IMR-90 (cell line): ENCODE measurements at regions not wholly inside any gene's neighbourhood (a gene's known extent, or its start where the extent isn't known, plus 50 kb on each side); places are given as distances from the start of the nearest gene placed in this dataset.

Experiments used
- ATAC-seq: fragments of 200-7000 bp; cut with Tn5 transposase; 2 replicates; pipeline ENCODE4 v1.9.1; 2020; ENCODE audit warnings: low read depth, mild to moderate bottlenecking, moderate library complexity
- BruUV-seq: library from RNA; stranded (reverse); fragments of 400-500 nt; replicated peaks from 2 replicates; lab custom pipeline; 2021; lab: Mats Ljungman, UMichigan
- CTCF ChIA-PET: fragments of 300-600 bp; formaldehyde crosslinking; extraction: SDS; loops from one replicate; lab custom pipeline; 2021; ENCODE audit warnings: antibody characterized with exemption; lab: Yijun Ruan, JAX
- POLR2A ChIA-PET: fragments of 300-600 bp; sonication (Branson Sonifier 250); formaldehyde crosslinking; loops from one replicate; lab custom pipeline; 2022; ENCODE audit warnings: antibody characterized with exemption; ENCODE audit not compliant: unreplicated experiment; lab: Charles Lee
- DNase-seq: peaks from one replicate; pipeline ENCODE4 v3.0.0; 2013
- H2AFZ ChIP-seq: replicated peaks from 2 replicates; pipeline ENCODE3; 2013; ENCODE audit warnings: low read length, mild to moderate bottlenecking; ENCODE audit not compliant: poor library complexity
- H2AK5ac ChIP-seq: 2 replicates; pipeline ENCODE4 v1.6.1; 2013; ENCODE audit warnings: low read depth, low read length, inconsistent platforms
- H2AK9ac ChIP-seq: replicated peaks from 2 replicates; pipeline ENCODE3; 2013; ENCODE audit warnings: mild to moderate bottlenecking, low read depth, low read length, moderate library complexity; ENCODE audit not compliant: poor library complexity
- H2BK120ac ChIP-seq: 2 replicates; pipeline ENCODE4 v1.6.1; 2013; ENCODE audit warnings: low read depth, low read length, inconsistent platforms
- H2BK15ac ChIP-seq: 3 replicates; pipeline ENCODE4 v1.6.1; 2013; ENCODE audit warnings: low read depth, low read length, inconsistent platforms
- H2BK20ac ChIP-seq: 2 replicates; pipeline ENCODE4 v1.6.1; 2013; ENCODE audit warnings: low read depth, mild to moderate bottlenecking, inconsistent platforms, low read length, moderate library complexity
- H2BK5ac ChIP-seq: 2 replicates; pipeline ENCODE4 v1.6.1; 2013; ENCODE audit warnings: mild to moderate bottlenecking, low read depth, low read length, inconsistent platforms; ENCODE audit not compliant: poor library complexity, severe bottlenecking
- H3K14ac ChIP-seq: replicated peaks from 2 replicates; pipeline ENCODE4 v1.6.1; 2013; ENCODE audit warnings: low read depth, low read length, inconsistent platforms
- H3K18ac ChIP-seq: 2 replicates; pipeline ENCODE4 v1.6.1; 2013; ENCODE audit warnings: low read depth, low read length, control low read depth
- H3K23ac ChIP-seq: 2 replicates; pipeline ENCODE4 v1.6.1; 2013; ENCODE audit warnings: low read depth, low read length, inconsistent platforms
- H3K27ac ChIP-seq: 2 replicates; pipeline ENCODE4 v1.5.1; 2013; ENCODE audit warnings: mild to moderate bottlenecking, control low read depth, low read length; ENCODE audit not compliant: insufficient read depth
- H3K27me3 ChIP-seq: 2 replicates; pipeline ENCODE4 v1.6.1; 2013; ENCODE audit warnings: low read length; ENCODE audit not compliant: control insufficient read depth, insufficient read depth
- H3K36me3 ChIP-seq: 2 replicates; pipeline ENCODE4 v1.6.1; 2013; ENCODE audit warnings: low read length, mixed read lengths; ENCODE audit not compliant: control insufficient read depth, insufficient read depth
- H3K4ac ChIP-seq: 2 replicates; pipeline ENCODE4 v1.6.1; 2013; ENCODE audit warnings: low read depth, low read length, inconsistent platforms
- H3K4me1 ChIP-seq: 2 replicates; pipeline ENCODE4 v1.6.1; 2013; ENCODE audit warnings: low read length, mixed read lengths; ENCODE audit not compliant: control insufficient read depth, insufficient read depth
- H3K4me2 ChIP-seq: 2 replicates; pipeline ENCODE4 v1.6.1; 2013; ENCODE audit warnings: low read depth, mild to moderate bottlenecking, control low read depth, low read length, moderate library complexity
- H3K4me3 ChIP-seq: 2 replicates; pipeline ENCODE4 v1.5.1; 2013; ENCODE audit warnings: low read depth, mild to moderate bottlenecking, control low read depth, low read length, moderate library complexity; ENCODE audit not compliant: insufficient read depth
- H3K56ac ChIP-seq: 2 replicates; pipeline ENCODE4 v1.6.1; 2013; ENCODE audit warnings: low read length, inconsistent platforms; ENCODE audit not compliant: insufficient read depth; ENCODE audit errors: extremely low read depth
- H3K79me1 ChIP-seq, 2 experiments: 2 replicates each; pipeline ENCODE4 v1.6.1; 2013; ENCODE audit warnings: low read length in 2 of 2, inconsistent platforms in 1 of 2, low read depth in 1 of 2
- H3K9ac ChIP-seq: 2 replicates; pipeline ENCODE4 v1.6.1; 2013; ENCODE audit warnings: low read depth, low read length, control low read depth
- H3K9me1 ChIP-seq: 2 replicates; pipeline ENCODE4 v1.6.1; 2013; ENCODE audit warnings: low read length, inconsistent platforms; ENCODE audit not compliant: insufficient read depth
- H3K9me3 ChIP-seq: 2 replicates; pipeline ENCODE4 v1.6.1; 2013; ENCODE audit warnings: low read length; ENCODE audit not compliant: control insufficient read depth, insufficient read depth
- H4K20me1 ChIP-seq: 2 replicates; pipeline ENCODE4 v1.6.1; 2013; ENCODE audit warnings: low read length, inconsistent platforms; ENCODE audit not compliant: insufficient read depth
- H4K5ac ChIP-seq: 2 replicates; pipeline ENCODE4 v1.6.1; 2013; ENCODE audit warnings: mild to moderate bottlenecking, low read depth, low read length, control low read depth
- H4K8ac ChIP-seq, 2 experiments: 2 replicates each; pipeline ENCODE4 v1.6.1; 2013; ENCODE audit warnings: low read depth in 2 of 2, low read length in 2 of 2, control low read depth in 1 of 2, inconsistent platforms in 1 of 2
- H4K91ac ChIP-seq: 2 replicates; pipeline ENCODE4 v1.6.1; 2013; ENCODE audit warnings: low read depth, low read length, inconsistent platforms; ENCODE audit not compliant: insufficient read depth
- MAZ ChIP-seq: IDR thresholded peaks from 2 replicates; pipeline ENCODE4 v1.6.1; 2012; ENCODE audit warnings: low read depth, mild to moderate bottlenecking, low read length, improper control_type of control experiment, moderate library complexity, borderline replicate concordance
- RFX5 ChIP-seq: IDR thresholded peaks from 2 replicates; pipeline ENCODE4 v1.8.0; 2012; ENCODE audit warnings: low read depth, mild to moderate bottlenecking, low read length, moderate library complexity
- SMC3 ChIP-seq: fragments of 150-350 bp; IDR thresholded peaks from 2 replicates; pipeline ENCODE4 v1.6.1; 2016; ENCODE audit warnings: low read depth, mild to moderate bottlenecking, antibody characterized with exemption, low read length, moderate library complexity
- WGBS, 2 experiments: methylation state at CpG; one replicate each; pipeline versions ENCODE4 v1.1.5 to v1.1.7; 2013; ENCODE audit warnings: missing lambda C conversion rate in 2 of 2; ENCODE audit not compliant: insufficient read length in 1 of 2; ENCODE audit errors: extremely low coverage in 2 of 2; 5-methylcytosine and 5-hydroxymethylcytosine counted together
- dilution Hi-C: fragments of 300-500 bp; cut with HindIII; formaldehyde crosslinking; loops from one replicate; pipeline ENCODE4 v1.14.3; 2018; ENCODE audit warnings: low sequenced_read_pairs; ENCODE audit not compliant: unreplicated experiment
- in situ Hi-C: fragments of 300-500 bp; cut with MboI; formaldehyde crosslinking; loops from 3 replicates; pipeline ENCODE4 v1.14.3; 2019; ENCODE audit warnings: low sequenced_read_pairs, inconsistent platforms, mixed read lengths
- intact Hi-C: fragments of 100-400 bp; cut with micrococcal nuclease; formaldehyde crosslinking; loops from 2 replicates; pipeline ENCODE4 v1.10.0; 2022
- TF ChIP-seq, protein P1 (sequence below): fragments of 150-350 bp; IDR thresholded peaks from 2 replicates; pipeline ENCODE4 v1.6.1; 2016; ENCODE audit warnings: low read depth, mild to moderate bottlenecking, low read length, moderate library complexity, borderline replicate concordance
- TF ChIP-seq, protein P2 (sequence below): fragments of 150-350 bp; IDR thresholded peaks from 2 replicates; pipeline ENCODE4 v1.6.1; 2017; ENCODE audit warnings: mild to moderate bottlenecking, antibody characterized with exemption, low read length, low read depth

DNA sequence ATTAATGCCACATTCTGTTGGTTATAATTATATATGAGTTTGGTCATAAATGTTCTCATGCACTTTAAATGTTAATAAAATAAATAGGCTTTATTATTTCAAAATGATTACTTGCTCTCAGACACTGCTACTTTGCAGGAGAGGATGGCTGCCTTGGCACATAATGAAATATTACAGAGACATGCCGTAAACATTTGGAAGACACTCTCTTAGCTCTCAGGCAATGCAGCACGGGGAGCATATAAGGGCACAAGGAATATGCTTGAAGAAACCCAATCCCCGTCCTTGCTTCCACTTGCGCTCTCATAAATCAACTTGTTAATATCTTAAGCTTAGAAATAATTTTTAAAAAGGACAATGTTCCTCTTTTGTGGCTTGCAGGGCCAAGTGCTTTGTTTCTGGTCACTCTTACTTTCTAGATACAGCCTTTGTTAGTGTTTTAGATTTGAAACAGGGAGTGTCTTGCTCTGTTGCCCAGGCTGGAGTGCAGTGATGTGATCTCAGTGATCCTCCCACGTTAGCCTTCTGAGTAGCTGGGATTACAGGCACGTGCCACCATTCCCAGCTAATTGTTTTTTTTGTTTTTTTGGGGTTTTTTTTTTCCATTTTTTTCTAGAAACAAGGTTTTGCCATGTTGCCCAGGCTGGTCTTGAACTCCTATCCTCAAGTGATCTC lies 445.0 kb downstream of the SPRY1 start:
- H4K8ac ChIP-seq: peak overlapping the region in 1 of 2 experiments; percentile 30; a peak in 1 of 4 replicates
- CTCF ChIA-PET: no interaction called here
- H3K18ac ChIP-seq: peak overlapping the region; percentile 63
- dilution Hi-C loops: no loop called here
- DNase-seq (no peak), ATAC-seq (no peak)
- H3K56ac ChIP-seq: no peak overlapping the region
- no peak overlapping the region for H3K4me2 ChIP-seq
- H4K91ac ChIP-seq: peak overlapping the region; percentile 2
- H2BK20ac ChIP-seq: peak overlapping the region; percentile 77; the same call in 1 of the 2 replicates
- peaks cover 2% of the 10 kb centered on the region; the same call in 1 of the 2 replicates for H3K9me3 ChIP-seq
- no peak overlapping the region for H2AK5ac ChIP-seq
- H3K14ac ChIP-seq: 0 out of 2 replicates have a peak overlapping the region, but pooled peaks have one; percentile 23
- no peak overlapping the region for H3K4me3 ChIP-seq
- H3K9ac ChIP-seq: no peak overlapping the region; the same call in 1 of the 2 replicates
- no peak overlapping the region for H2AK9ac ChIP-seq
- H3K27ac ChIP-seq: no peak overlapping the region
- no peaks in the 10 kb centered on the region for H3K79me1 ChIP-seq
- in situ Hi-C loops: no loop called here
- H3K27me3 ChIP-seq: no peaks in the 10 kb centered on the region
- H3K23ac ChIP-seq: no peak overlapping the region
- H2AFZ ChIP-seq: peak overlapping the region; percentile 13
- no peaks in the 10 kb centered on the region for H4K20me1 ChIP-seq
- peak overlapping the region; percentile 66 for H4K5ac ChIP-seq
- H2BK120ac ChIP-seq: peak overlapping the region; percentile 9
- H3K4me1 ChIP-seq: peaks cover 4% of the 10 kb centered on the region
- H3K4ac ChIP-seq: no peak overlapping the region
- BruUV-seq: no TSS peak
- intact Hi-C loops: no loop called here
- POLR2A ChIA-PET: no interaction called here
- H2BK5ac ChIP-seq: no peak overlapping the region
- TF ChIP-seq RFX5: no peak
- TF ChIP-seq, protein P1, sequence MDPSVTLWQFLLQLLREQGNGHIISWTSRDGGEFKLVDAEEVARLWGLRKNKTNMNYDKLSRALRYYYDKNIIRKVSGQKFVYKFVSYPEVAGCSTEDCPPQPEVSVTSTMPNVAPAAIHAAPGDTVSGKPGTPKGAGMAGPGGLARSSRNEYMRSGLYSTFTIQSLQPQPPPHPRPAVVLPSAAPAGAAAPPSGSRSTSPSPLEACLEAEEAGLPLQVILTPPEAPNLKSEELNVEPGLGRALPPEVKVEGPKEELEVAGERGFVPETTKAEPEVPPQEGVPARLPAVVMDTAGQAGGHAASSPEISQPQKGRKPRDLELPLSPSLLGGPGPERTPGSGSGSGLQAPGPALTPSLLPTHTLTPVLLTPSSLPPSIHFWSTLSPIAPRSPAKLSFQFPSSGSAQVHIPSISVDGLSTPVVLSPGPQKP: no peak
- TF ChIP-seq SMC3: no peak
- TF ChIP-seq, protein P2, sequence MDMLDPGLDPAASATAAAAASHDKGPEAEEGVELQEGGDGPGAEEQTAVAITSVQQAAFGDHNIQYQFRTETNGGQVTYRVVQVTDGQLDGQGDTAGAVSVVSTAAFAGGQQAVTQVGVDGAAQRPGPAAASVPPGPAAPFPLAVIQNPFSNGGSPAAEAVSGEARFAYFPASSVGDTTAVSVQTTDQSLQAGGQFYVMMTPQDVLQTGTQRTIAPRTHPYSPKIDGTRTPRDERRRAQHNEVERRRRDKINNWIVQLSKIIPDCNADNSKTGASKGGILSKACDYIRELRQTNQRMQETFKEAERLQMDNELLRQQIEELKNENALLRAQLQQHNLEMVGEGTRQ: no peak
- TF ChIP-seq MAZ: no peak
- no peaks in the 10 kb centered on the region for H3K36me3 ChIP-seq
- WGBS, 2 experiments: no CpG with 5 or more reads among the region's 6 CpGs
- H3K9me1 ChIP-seq: peaks cover 5% of the 10 kb centered on the region
- peak overlapping the region; percentile 8; the same call in 2 of the 3 replicates for H2BK15ac ChIP-seq
